IMR-90 (cell line): ENCODE measurements at regions not wholly inside any gene's neighbourhood (a gene's known extent, or its start where the extent isn't known, plus 50 kb on each side); places are given as distances from the start of the nearest gene placed in this dataset.

Source experiments
- ATAC-seq: fragments of 200-7000 bp; cut with Tn5 transposase; 2 replicates; pipeline ENCODE4 v1.9.1; 2020; ENCODE audit warnings: low read depth, mild to moderate bottlenecking, moderate library complexity
- BruUV-seq: library from RNA; stranded (reverse); fragments of 400-500 nt; replicated peaks from 2 replicates; lab custom pipeline; 2021; lab: Mats Ljungman, UMichigan
- CTCF ChIA-PET: fragments of 300-600 bp; formaldehyde crosslinking; extraction: SDS; loops from one replicate; lab custom pipeline; 2021; ENCODE audit warnings: antibody characterized with exemption; lab: Yijun Ruan, JAX
- POLR2A ChIA-PET: fragments of 300-600 bp; sonication (Branson Sonifier 250); formaldehyde crosslinking; loops from one replicate; lab custom pipeline; 2022; ENCODE audit warnings: antibody characterized with exemption; ENCODE audit not compliant: unreplicated experiment; lab: Charles Lee
- DNase-seq: peaks from one replicate; pipeline ENCODE4 v3.0.0; 2013
- H2AFZ ChIP-seq: replicated peaks from 2 replicates; pipeline ENCODE3; 2013; ENCODE audit warnings: low read length, mild to moderate bottlenecking; ENCODE audit not compliant: poor library complexity
- H2AK5ac ChIP-seq: 2 replicates; pipeline ENCODE4 v1.6.1; 2013; ENCODE audit warnings: low read depth, low read length, inconsistent platforms
- H2AK9ac ChIP-seq: replicated peaks from 2 replicates; pipeline ENCODE3; 2013; ENCODE audit warnings: mild to moderate bottlenecking, low read depth, low read length, moderate library complexity; ENCODE audit not compliant: poor library complexity
- H2BK120ac ChIP-seq: 2 replicates; pipeline ENCODE4 v1.6.1; 2013; ENCODE audit warnings: low read depth, low read length, inconsistent platforms
- H2BK15ac ChIP-seq: 3 replicates; pipeline ENCODE4 v1.6.1; 2013; ENCODE audit warnings: low read depth, low read length, inconsistent platforms
- H2BK20ac ChIP-seq: 2 replicates; pipeline ENCODE4 v1.6.1; 2013; ENCODE audit warnings: low read depth, mild to moderate bottlenecking, inconsistent platforms, low read length, moderate library complexity
- H2BK5ac ChIP-seq: 2 replicates; pipeline ENCODE4 v1.6.1; 2013; ENCODE audit warnings: mild to moderate bottlenecking, low read depth, low read length, inconsistent platforms; ENCODE audit not compliant: poor library complexity, severe bottlenecking
- H3K14ac ChIP-seq: replicated peaks from 2 replicates; pipeline ENCODE4 v1.6.1; 2013; ENCODE audit warnings: low read depth, low read length, inconsistent platforms
- H3K18ac ChIP-seq: 2 replicates; pipeline ENCODE4 v1.6.1; 2013; ENCODE audit warnings: low read depth, low read length, control low read depth
- H3K23ac ChIP-seq: 2 replicates; pipeline ENCODE4 v1.6.1; 2013; ENCODE audit warnings: low read depth, low read length, inconsistent platforms
- H3K27ac ChIP-seq: 2 replicates; pipeline ENCODE4 v1.5.1; 2013; ENCODE audit warnings: mild to moderate bottlenecking, control low read depth, low read length; ENCODE audit not compliant: insufficient read depth
- H3K27me3 ChIP-seq: 2 replicates; pipeline ENCODE4 v1.6.1; 2013; ENCODE audit warnings: low read length; ENCODE audit not compliant: control insufficient read depth, insufficient read depth
- H3K36me3 ChIP-seq: 2 replicates; pipeline ENCODE4 v1.6.1; 2013; ENCODE audit warnings: low read length, mixed read lengths; ENCODE audit not compliant: control insufficient read depth, insufficient read depth
- H3K4ac ChIP-seq: 2 replicates; pipeline ENCODE4 v1.6.1; 2013; ENCODE audit warnings: low read depth, low read length, inconsistent platforms
- H3K4me1 ChIP-seq: 2 replicates; pipeline ENCODE4 v1.6.1; 2013; ENCODE audit warnings: low read length, mixed read lengths; ENCODE audit not compliant: control insufficient read depth, insufficient read depth
- H3K4me2 ChIP-seq: 2 replicates; pipeline ENCODE4 v1.6.1; 2013; ENCODE audit warnings: low read depth, mild to moderate bottlenecking, control low read depth, low read length, moderate library complexity
- H3K4me3 ChIP-seq: 2 replicates; pipeline ENCODE4 v1.5.1; 2013; ENCODE audit warnings: low read depth, mild to moderate bottlenecking, control low read depth, low read length, moderate library complexity; ENCODE audit not compliant: insufficient read depth
- H3K56ac ChIP-seq: 2 replicates; pipeline ENCODE4 v1.6.1; 2013; ENCODE audit warnings: low read length, inconsistent platforms; ENCODE audit not compliant: insufficient read depth; ENCODE audit errors: extremely low read depth
- H3K79me1 ChIP-seq, 2 experiments: 2 replicates each; pipeline ENCODE4 v1.6.1; 2013; ENCODE audit warnings: low read length in 2 of 2, inconsistent platforms in 1 of 2, low read depth in 1 of 2
- H3K9ac ChIP-seq: 2 replicates; pipeline ENCODE4 v1.6.1; 2013; ENCODE audit warnings: low read depth, low read length, control low read depth
- H3K9me1 ChIP-seq: 2 replicates; pipeline ENCODE4 v1.6.1; 2013; ENCODE audit warnings: low read length, inconsistent platforms; ENCODE audit not compliant: insufficient read depth
- H3K9me3 ChIP-seq: 2 replicates; pipeline ENCODE4 v1.6.1; 2013; ENCODE audit warnings: low read length; ENCODE audit not compliant: control insufficient read depth, insufficient read depth
- H4K20me1 ChIP-seq: 2 replicates; pipeline ENCODE4 v1.6.1; 2013; ENCODE audit warnings: low read length, inconsistent platforms; ENCODE audit not compliant: insufficient read depth
- H4K5ac ChIP-seq: 2 replicates; pipeline ENCODE4 v1.6.1; 2013; ENCODE audit warnings: mild to moderate bottlenecking, low read depth, low read length, control low read depth
- H4K8ac ChIP-seq, 2 experiments: 2 replicates each; pipeline ENCODE4 v1.6.1; 2013; ENCODE audit warnings: low read depth in 2 of 2, low read length in 2 of 2, control low read depth in 1 of 2, inconsistent platforms in 1 of 2
- H4K91ac ChIP-seq: 2 replicates; pipeline ENCODE4 v1.6.1; 2013; ENCODE audit warnings: low read depth, low read length, inconsistent platforms; ENCODE audit not compliant: insufficient read depth
- ELK1 ChIP-seq: fragments of 150-350 bp; IDR thresholded peaks from 2 replicates; pipeline ENCODE4 v1.6.1; 2016; ENCODE audit warnings: low read depth, mild to moderate bottlenecking, low read length, moderate library complexity, borderline replicate concordance
- FOS ChIP-seq: fragments of 150-350 bp; IDR thresholded peaks from 2 replicates; pipeline ENCODE4 v1.6.1; 2016; ENCODE audit warnings: low read depth, low read length
- MAZ ChIP-seq: IDR thresholded peaks from 2 replicates; pipeline ENCODE4 v1.6.1; 2012; ENCODE audit warnings: low read depth, mild to moderate bottlenecking, low read length, improper control_type of control experiment, moderate library complexity, borderline replicate concordance
- NFE2L2 ChIP-seq: fragments of 150-350 bp; IDR thresholded peaks from 2 replicates; pipeline ENCODE4 v1.6.1; 2016; ENCODE audit warnings: low read depth, mild to moderate bottlenecking, low read length
- POLR2A ChIP-seq: IDR thresholded peaks from 2 replicates; pipeline ENCODE4 v1.6.1; 2012; ENCODE audit warnings: mild to moderate bottlenecking, low read depth, low read length
- RAD21 ChIP-seq: IDR thresholded peaks from 2 replicates; pipeline ENCODE4 v1.6.1; 2012; ENCODE audit warnings: low read length, improper control_type of control experiment
- RCOR1 ChIP-seq: IDR thresholded peaks from 2 replicates; pipeline ENCODE4 v1.6.1; 2012; ENCODE audit warnings: mild to moderate bottlenecking, low read length, improper control_type of control experiment; ENCODE audit not compliant: insufficient replicate concordance
- RFX5 ChIP-seq: IDR thresholded peaks from 2 replicates; pipeline ENCODE4 v1.8.0; 2012; ENCODE audit warnings: low read depth, mild to moderate bottlenecking, low read length, moderate library complexity
- SMC3 ChIP-seq: fragments of 150-350 bp; IDR thresholded peaks from 2 replicates; pipeline ENCODE4 v1.6.1; 2016; ENCODE audit warnings: low read depth, mild to moderate bottlenecking, antibody characterized with exemption, low read length, moderate library complexity
- USF2 ChIP-seq: fragments of 150-350 bp; IDR thresholded peaks from 2 replicates; pipeline ENCODE4 v1.6.1; 2017; ENCODE audit warnings: mild to moderate bottlenecking, antibody characterized with exemption, low read length, low read depth
- WGBS, 2 experiments: methylation state at CpG; one replicate each; pipeline versions ENCODE4 v1.1.5 to v1.1.7; 2013; ENCODE audit warnings: missing lambda C conversion rate in 2 of 2; ENCODE audit not compliant: insufficient read length in 1 of 2; ENCODE audit errors: extremely low coverage in 2 of 2; 5-methylcytosine and 5-hydroxymethylcytosine counted together
- dilution Hi-C: fragments of 300-500 bp; cut with HindIII; formaldehyde crosslinking; loops from one replicate; pipeline ENCODE4 v1.14.3; 2018; ENCODE audit warnings: low sequenced_read_pairs; ENCODE audit not compliant: unreplicated experiment
- in situ Hi-C: fragments of 300-500 bp; cut with MboI; formaldehyde crosslinking; loops from 3 replicates; pipeline ENCODE4 v1.14.3; 2019; ENCODE audit warnings: low sequenced_read_pairs, inconsistent platforms, mixed read lengths
- intact Hi-C: fragments of 100-400 bp; cut with micrococcal nuclease; formaldehyde crosslinking; loops from 2 replicates; pipeline ENCODE4 v1.10.0; 2022

- in situ Hi-C loops (no loop called here), dilution Hi-C loops (no loop called here), intact Hi-C loops (no loop called here)
- no peak overlapping the region for H2BK20ac ChIP-seq
- ChIA-PET POLR2A (no interaction called here), CTCF (no interaction called here)
- H3K14ac ChIP-seq, result no peak overlapping the region
- H2BK5ac ChIP-seq, result no peak overlapping the region
- H3K4me1 ChIP-seq, result no peaks in the 10 kb centered on the region
- H3K4me2 ChIP-seq, result no peak overlapping the region
- no peak for DNase-seq
- H3K36me3 ChIP-seq, result no peaks in the 10 kb centered on the region
- no CpG with 5 or more reads among the region's 3 CpGs for WGBS, 2 experiments
- H2BK120ac ChIP-seq, result no peak overlapping the region
- no peak overlapping the region for H2AK5ac ChIP-seq
- no peaks in the 10 kb centered on the region for H4K20me1 ChIP-seq
- H4K8ac ChIP-seq, result no peak overlapping the region
- H3K4me3 ChIP-seq, result no peak overlapping the region
- no peak overlapping the region for H4K5ac ChIP-seq
- no peak overlapping the region for H3K18ac ChIP-seq
- H3K27me3 ChIP-seq, result peaks cover 12% of the 10 kb centered on the region
- no peak for TF ChIP-seq NFE2L2
- TF ChIP-seq RCOR1, result no peak
- no peak for TF ChIP-seq ELK1
- TF ChIP-seq FOS, result no peak
- no peak for TF ChIP-seq USF2
- no peak for TF ChIP-seq SMC3
- no peak for TF ChIP-seq RFX5
- TF ChIP-seq RAD21, result no peak
- no peak for TF ChIP-seq POLR2A
- TF ChIP-seq MAZ, result no peak
- no peak overlapping the region for H3K23ac ChIP-seq
- no peak overlapping the region for H3K9ac ChIP-seq
- H3K79me1 ChIP-seq, result no peaks in the 10 kb centered on the region
- BruUV-seq, result no TSS peak
- no peaks in the 10 kb centered on the region for H3K9me1 ChIP-seq
- H4K91ac ChIP-seq, result no peak overlapping the region
- no peak overlapping the region for H3K56ac ChIP-seq
- ATAC-seq, result no peak
- peaks cover 9% of the 10 kb centered on the region for H3K9me3 ChIP-seq
- H2AFZ ChIP-seq, result no peak overlapping the region
- H3K4ac ChIP-seq, result no peak overlapping the region
- H3K27ac ChIP-seq, result no peak overlapping the region
- H2BK15ac ChIP-seq, result no peak overlapping the region
- no peak overlapping the region for H2AK9ac ChIP-seq
Observed at GRCh38 chr22:19648419-19648929, 65.8 kb upstream of the SEPTIN5 start.
